Common myeloid progenitor, CD34-positive (primary cell): ENCODE measurements at regions not wholly inside any gene's neighbourhood (a gene's known extent, or its start where the extent isn't known, plus 50 kb on each side); places are given as distances from the start of the nearest gene placed in this dataset.
A peak's percentile ranks its signal among the peaks of the same experiment; 100 is the strongest.

Experiments used
- CTCF ChIA-PET: fragments of 350-600 bp; sonication (Branson Sonifier 250); formaldehyde crosslinking; loops from one replicate; lab custom pipeline; 2021; ENCODE audit warnings: antibody characterized with exemption; lab: Charles Lee
- POLR2A ChIA-PET: fragments of 350-600 bp; sonication (Branson Sonifier 250); formaldehyde crosslinking; loops from one replicate; lab custom pipeline; 2021; ENCODE audit warnings: antibody characterized with exemption; lab: Charles Lee
- DNase-seq, 3 donors: peaks; one replicate each; pipeline versions ENCODE4 v3.0.0 to v3.0.0-alpha.2; 2013
- H3K27ac ChIP-seq, 2 experiments: 1 replicate in 1 of 2; 2 replicates in 1 of 2; pipeline ENCODE4 v1.7.0; 2013; ENCODE audit warnings: inconsistent platforms in 2 of 2, low read length in 2 of 2, mild to moderate bottlenecking in 2 of 2, low read depth in 1 of 2, moderate library complexity in 1 of 2; ENCODE audit not compliant: severe bottlenecking in 2 of 2, insufficient read depth in 1 of 2, poor library complexity in 1 of 2
- H3K27me3 ChIP-seq, 5 experiments: replicated peaks in 2 of 5; 1 replicate in 3 of 5; 2 replicates in 2 of 5; pipeline versions ENCODE4 v1.6.1 to v1.7.0; 2013; ENCODE audit warnings: low read length in 4 of 5, mild to moderate bottlenecking in 2 of 5, moderate library complexity in 2 of 5, inconsistent platforms in 1 of 5; ENCODE audit not compliant: insufficient read depth in 5 of 5, control insufficient read depth in 4 of 5
- H3K36me3 ChIP-seq, 4 experiments: 1 replicate in 2 of 4; 2 replicates in 2 of 4; pipeline versions ENCODE4 v1.6.1 to v1.7.0; 2013; ENCODE audit warnings: low read length in 3 of 4, control low read depth in 1 of 4, mild to moderate bottlenecking in 1 of 4; ENCODE audit not compliant: control insufficient read depth in 4 of 4, insufficient read depth in 4 of 4
- H3K4me1 ChIP-seq, 4 experiments: 1 replicate in 3 of 4; 2 replicates in 1 of 4; pipeline versions ENCODE4 v1.6.1 to v1.7.1; 2013; ENCODE audit warnings: low read length in 3 of 4, mild to moderate bottlenecking in 3 of 4, control low read depth in 1 of 4, inconsistent platforms in 1 of 4, moderate library complexity in 1 of 4; ENCODE audit not compliant: control insufficient read depth in 4 of 4, insufficient read depth in 4 of 4; ENCODE audit errors: control extremely low read depth in 1 of 4
- H3K4me3 ChIP-seq, 7 experiments: 1 replicate in 4 of 7; 2 replicates in 3 of 7; pipeline versions ENCODE4 v1.5.1 to v1.7.0; 2013; ENCODE audit warnings: mild to moderate bottlenecking in 7 of 7, low read length in 6 of 7, moderate library complexity in 6 of 7, inconsistent platforms in 2 of 7, low read depth in 2 of 7, control low read depth in 1 of 7; ENCODE audit not compliant: insufficient read depth in 4 of 7, control insufficient read depth in 1 of 7; ENCODE audit errors: extremely low read depth in 1 of 7
- H3K9me3 ChIP-seq, 5 experiments: 1 replicate in 4 of 5; 2 replicates in 1 of 5; pipeline versions ENCODE4 v1.6.1 to v1.7.1; 2013; ENCODE audit warnings: low read length in 4 of 5, mild to moderate bottlenecking in 2 of 5, inconsistent platforms in 1 of 5, low read depth in 1 of 5, moderate library complexity in 1 of 5; ENCODE audit not compliant: control insufficient read depth in 4 of 5, insufficient read depth in 2 of 5; ENCODE audit errors: control extremely low read depth in 1 of 5
- WGBS: methylation state at CpG from one replicate; pipeline ENCODE4 v1.1.5; 2013; ENCODE audit not compliant: insufficient coverage; 5-methylcytosine and 5-hydroxymethylcytosine counted together

DNA sequence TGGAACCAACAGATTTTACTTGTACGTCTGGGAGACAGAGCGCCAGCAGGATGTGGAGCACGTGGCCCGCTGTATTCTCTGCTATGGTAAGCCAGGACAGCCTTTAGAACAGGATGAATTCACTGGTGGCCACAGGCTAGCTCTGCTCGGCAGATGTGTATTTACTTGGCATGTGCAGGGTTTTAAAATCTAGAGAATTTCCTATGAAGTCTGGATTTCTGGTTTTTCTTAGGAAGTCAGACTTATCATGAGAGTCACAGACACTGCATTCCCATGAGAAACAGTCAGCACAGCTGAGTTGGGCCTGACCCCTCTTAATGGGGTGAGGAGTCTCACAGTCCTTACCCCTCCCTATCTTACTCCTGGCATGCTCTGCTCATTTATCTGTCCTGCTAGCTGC is 84.6 kb upstream of the COL6A5 start:
- Histone ChIP-seq H3K4me1 (no peaks in the 10 kb centered on the region), H3K9me3 (no peaks in the 10 kb centered on the region), H3K27ac (no peak overlapping the region), H3K36me3 (no peaks in the 10 kb centered on the region), H3K27me3 (peaks cover 0 to 4% (median 0%) of the 10 kb centered on the region in 5 experiments), H3K4me3 (no peak overlapping the region)
- ChIA-PET CTCF (interaction anchor here (1.4 to 1.5 kb wide), 2 partner anchors 12 to 14 kb away, joined by 3 to 5 read pairs; no protein-coding TSS in a partner anchor), POLR2A (no interaction called here)
- whole genome bisulfite sequencing: 95% methylated on average over 4 of the region's 5 CpGs
- no peak for DNase-seq

DNA sequence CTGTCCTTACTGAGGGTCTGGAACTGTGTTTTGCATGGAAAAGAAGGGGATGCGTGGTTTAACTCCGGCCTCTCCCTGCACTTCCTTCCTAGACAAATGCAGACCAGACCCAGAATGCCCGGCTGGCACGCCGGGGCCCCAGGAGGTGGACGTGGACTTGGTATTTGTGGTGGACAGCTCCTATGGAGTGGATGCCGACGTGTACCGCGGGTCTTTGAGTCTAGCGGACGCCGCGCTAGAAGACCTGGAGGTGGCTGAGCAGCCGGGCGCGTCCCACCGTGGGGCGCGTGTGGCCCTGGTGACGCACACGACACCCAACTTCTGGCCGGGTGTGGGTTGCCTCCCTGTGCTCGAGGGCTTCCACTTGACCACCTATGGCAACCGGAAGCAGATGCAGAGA is 81.8 kb upstream of the COL6A5 start:
- Histone ChIP-seq H3K4me1 (no peaks in the 10 kb centered on the region), H3K4me3 (no peak overlapping the region), H3K27ac (no peak overlapping the region), H3K9me3 (no peaks in the 10 kb centered on the region), H3K27me3 (peaks cover 0 to 4% (median 0%) of the 10 kb centered on the region in 5 experiments), H3K36me3 (no peaks in the 10 kb centered on the region)
- ChIA-PET POLR2A (no interaction called here), CTCF (interaction anchor here (2.4 kb wide), 1 partner anchor 13 kb away, joined by 7 read pairs; no protein-coding TSS in a partner anchor)
- DNase-seq: no peak
- 94% methylated on average over 25 of the region's 25 CpGs for WGBS

DNA sequence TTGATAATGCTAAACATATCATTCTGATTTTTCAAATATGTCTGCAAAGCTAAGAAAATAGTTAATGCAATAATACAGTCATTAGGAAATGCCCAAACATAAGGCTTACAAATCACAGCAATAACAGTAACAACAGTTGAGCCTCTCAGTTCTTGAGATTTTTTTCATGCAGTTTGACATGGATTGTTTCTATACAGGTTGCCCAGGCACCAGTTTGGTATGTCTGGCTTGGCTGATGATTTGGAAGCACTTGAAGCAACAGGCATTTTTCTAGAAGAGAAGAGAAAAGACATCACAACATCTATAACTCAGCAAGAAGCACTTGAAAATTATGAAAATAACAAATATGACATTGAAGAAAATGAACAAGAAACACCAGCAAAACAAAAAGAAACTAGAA is 78.7 kb upstream of the COL6A5 start:
- Histone ChIP-seq H3K4me1 (no peaks in the 10 kb centered on the region), H3K36me3 (no peaks in the 10 kb centered on the region), H3K27ac (no peak overlapping the region), H3K27me3 (peaks cover 0 to 4% (median 0%) of the 10 kb centered on the region in 5 experiments), H3K4me3 (no peak overlapping the region), H3K9me3 (no peaks in the 10 kb centered on the region)
- ChIA-PET POLR2A (no interaction called here), CTCF (no interaction called here)
- DNase-seq: no peak

DNA sequence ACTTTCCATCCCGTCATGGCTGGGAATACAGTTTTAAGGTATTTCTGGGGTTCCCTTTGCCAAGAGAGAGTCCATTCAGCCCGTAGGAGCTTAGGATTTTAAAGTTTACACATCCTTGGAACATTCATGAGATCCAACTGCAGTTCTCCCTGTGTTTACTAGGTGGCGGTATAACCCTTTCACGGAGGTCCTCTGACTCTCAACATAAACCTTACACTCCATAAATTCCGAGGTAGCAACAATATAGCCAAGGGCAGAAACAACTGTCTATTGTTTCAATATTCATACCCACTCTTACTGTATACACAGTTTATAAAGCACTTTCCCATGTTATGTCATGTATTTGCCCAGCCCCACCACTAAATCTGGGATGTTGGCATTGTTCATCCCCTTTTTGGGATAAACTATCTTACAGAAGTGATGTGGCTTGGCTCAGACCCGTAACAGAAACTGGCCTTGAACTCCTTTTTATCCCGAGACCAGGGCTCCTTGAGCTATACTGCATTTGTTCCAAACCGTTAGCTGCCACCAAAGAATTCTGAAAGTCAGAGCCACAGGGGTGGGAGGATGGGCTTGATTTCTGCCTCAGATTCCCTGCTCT is 69.2 kb upstream of the COL6A5 start:
- H3K27me3 ChIP-seq: peaks cover 0 to 4% (median 0%) of the 10 kb centered on the region in 5 experiments
- peak; percentile 34 to 71 (median 63) for DNase-seq

DNA sequence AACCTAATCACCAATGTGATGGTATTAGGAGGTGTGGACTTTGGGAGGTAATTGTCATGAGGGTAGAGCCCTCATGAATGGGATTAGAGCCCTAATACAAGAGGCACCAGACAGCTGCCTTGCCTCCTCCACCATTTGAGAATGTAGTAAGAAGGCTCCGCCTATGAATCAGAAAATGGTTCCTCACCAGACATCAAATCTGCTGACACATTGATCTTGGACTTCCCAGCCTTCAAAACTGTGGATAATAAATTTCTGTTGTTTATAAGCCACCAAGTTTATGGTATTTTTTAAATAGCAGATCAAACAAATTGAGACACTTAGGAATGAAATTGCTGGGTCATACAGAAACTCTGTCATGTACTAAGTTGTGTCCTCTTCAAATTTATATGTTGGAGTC is 56.8 kb upstream of the COL6A5 start:
- Histone ChIP-seq H3K27me3 (peaks cover 0 to 5% (median 2%) of the 10 kb centered on the region in 5 experiments), H3K9me3 (peaks cover 0 to 2% (median 0%) of the 10 kb centered on the region in 5 experiments), H3K4me3 (no peak overlapping the region), H3K36me3 (no peaks in the 10 kb centered on the region), H3K27ac (no peak overlapping the region), H3K4me1 (no peaks in the 10 kb centered on the region)
- POLR2A ChIA-PET: no interaction called here
- no peak for DNase-seq
- 100% methylated on average over 1 of the region's 1 CpG for WGBS
- CTCF ChIA-PET: no interaction called here

More for the DNA sequence above, 69.2 kb upstream of the COL6A5 start:
- no peak overlapping the region for H3K4me3 ChIP-seq
- no peaks in the 10 kb centered on the region for H3K4me1 ChIP-seq
- no peaks in the 10 kb centered on the region for H3K36me3 ChIP-seq
- WGBS: 13% methylated on average over 6 of the region's 8 CpGs
- H3K9me3 ChIP-seq: peaks cover 0 to 2% (median 0%) of the 10 kb centered on the region in 5 experiments
- no peak overlapping the region for H3K27ac ChIP-seq
- POLR2A ChIA-PET: no interaction called here
- CTCF ChIA-PET: interaction anchor here (0.7 to 2.6 kb wide), 12 partner anchors 10 to 266 kb away, joined by 3 to 7 read pairs (median 4); no protein-coding TSS in a partner anchor

DNA sequence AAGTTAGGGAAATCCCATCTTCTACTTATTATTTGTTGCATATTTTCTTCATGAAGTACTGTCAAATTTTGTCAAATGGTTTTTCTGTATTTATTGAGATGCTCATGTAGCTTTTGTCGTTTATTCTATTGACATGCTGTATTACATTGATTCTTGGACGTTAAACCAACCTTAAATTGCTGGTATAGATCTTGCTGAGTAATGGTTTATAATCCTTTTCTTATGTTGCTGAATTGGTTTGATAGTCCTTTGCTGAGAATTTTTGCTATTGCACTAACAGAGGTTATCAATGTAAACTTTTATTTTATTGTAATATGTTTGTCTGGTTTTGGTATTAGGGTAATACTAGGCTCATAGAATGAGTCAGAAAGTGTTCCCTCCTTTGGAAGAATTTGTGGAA is 54.3 kb upstream of the COL6A5 start:
- H3K4me3 ChIP-seq: no peak overlapping the region
- H3K36me3 ChIP-seq: no peaks in the 10 kb centered on the region
- WGBS: 100% methylated on average over 1 of the region's 2 CpGs
- ChIA-PET POLR2A (no interaction called here), CTCF (no interaction called here)
- H3K4me1 ChIP-seq: no peaks in the 10 kb centered on the region
- peaks cover 0 to 5% (median 0%) of the 10 kb centered on the region in 5 experiments for H3K27me3 ChIP-seq
- peaks cover 0 to 2% (median 0%) of the 10 kb centered on the region in 5 experiments for H3K9me3 ChIP-seq
- DNase-seq: no peak
- H3K27ac ChIP-seq: no peak overlapping the region

DNA sequence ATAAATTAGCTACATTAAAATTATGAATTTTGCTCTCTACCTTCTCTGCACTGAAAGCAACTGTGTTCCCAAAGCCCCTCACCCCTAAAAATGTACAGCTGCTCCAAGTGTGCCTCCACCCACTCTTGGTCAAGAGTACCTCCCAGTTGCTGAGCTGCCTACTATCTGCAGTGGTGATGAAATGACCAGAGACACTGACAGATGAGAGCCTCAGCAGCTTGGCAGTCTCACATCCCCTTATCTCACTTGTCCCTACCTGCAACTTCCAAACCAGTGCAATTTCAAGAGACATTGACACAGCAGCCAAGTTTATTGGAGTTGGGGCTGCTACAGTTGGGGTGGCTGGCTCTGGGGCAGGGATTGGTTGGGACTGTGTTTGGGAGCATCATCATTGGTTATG is 52.2 kb upstream of the COL6A5 start:
- H3K9me3 ChIP-seq: peaks cover 0 to 2% (median 0%) of the 10 kb centered on the region in 5 experiments
- peaks cover 0 to 2% (median 0%) of the 10 kb centered on the region in 5 experiments for H3K27me3 ChIP-seq
- H3K36me3 ChIP-seq: no peaks in the 10 kb centered on the region
- H3K27ac ChIP-seq: no peak overlapping the region
- no peaks in the 10 kb centered on the region for H3K4me1 ChIP-seq
- no peak for DNase-seq
- ChIA-PET CTCF (no interaction called here), POLR2A (no interaction called here)
- no peak overlapping the region for H3K4me3 ChIP-seq
